GM04504 (cell line): ENCODE measurements at regions not wholly inside any gene's neighbourhood (a gene's known extent, or its start where the extent isn't known, plus 50 kb on each side); places are given as distances from the start of the nearest gene placed in this dataset.
"Not testable (repeated sequence)": the region's sequence is repeated elsewhere in the genome, so short reads cannot be mapped to it uniquely, and the experiment has no call there.

Source experiments
- DNase-seq: peaks from one replicate; pipeline ENCODE4 v3.0.0-alpha.2; 2012; ENCODE audit warnings: low read depth

DNA sequence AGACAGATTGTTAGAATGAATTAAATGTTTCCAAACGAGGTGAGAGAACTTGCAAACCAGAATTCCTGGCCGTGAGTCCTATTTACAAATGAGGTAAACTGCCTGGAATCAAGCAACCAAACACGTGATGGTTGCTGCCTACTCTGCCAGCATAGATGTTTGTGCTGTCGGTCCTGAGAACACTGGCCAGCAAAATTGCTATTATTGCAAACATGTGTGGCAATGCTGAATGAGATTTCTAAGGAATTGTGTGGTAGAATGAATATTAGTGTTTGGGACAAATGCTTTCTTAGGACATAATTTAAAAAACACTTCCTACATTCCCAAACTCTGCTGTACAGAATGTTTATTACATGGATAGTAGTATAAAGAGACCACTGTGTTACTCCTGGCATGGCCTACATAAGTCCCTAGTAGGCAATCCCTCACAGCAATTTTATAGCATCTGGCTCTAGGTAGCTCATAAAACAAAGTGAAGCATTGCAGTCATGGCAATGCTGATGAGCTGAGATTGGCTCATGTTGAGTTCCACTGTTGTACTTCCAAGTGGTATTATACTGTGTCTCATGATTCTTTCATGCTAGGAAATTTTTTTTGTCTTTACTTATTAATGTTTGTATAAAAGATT lies 605.2 kb upstream of the EPHA5 start:
- DNase-seq = no peak

DNA sequence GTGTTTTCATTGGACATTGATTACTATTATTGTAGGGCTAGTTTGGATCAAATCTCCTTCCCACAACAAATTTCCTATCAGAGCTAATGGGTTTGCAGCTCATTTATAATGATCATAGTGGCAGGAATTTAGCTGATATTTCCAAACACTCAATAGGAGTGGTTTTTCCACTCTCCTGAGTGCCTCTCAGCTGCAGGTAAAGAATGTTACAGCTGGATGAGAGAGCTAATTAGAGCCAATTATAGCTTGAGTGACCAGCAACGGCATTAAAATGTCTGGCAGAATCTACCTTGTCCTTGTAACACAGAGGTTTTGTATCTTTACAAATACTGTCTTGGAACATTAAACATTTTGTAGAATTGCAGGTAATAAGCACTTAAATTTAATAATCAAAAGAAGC lies 602.8 kb upstream of the EPHA5 start:
- DNase-seq = no peak

DNA sequence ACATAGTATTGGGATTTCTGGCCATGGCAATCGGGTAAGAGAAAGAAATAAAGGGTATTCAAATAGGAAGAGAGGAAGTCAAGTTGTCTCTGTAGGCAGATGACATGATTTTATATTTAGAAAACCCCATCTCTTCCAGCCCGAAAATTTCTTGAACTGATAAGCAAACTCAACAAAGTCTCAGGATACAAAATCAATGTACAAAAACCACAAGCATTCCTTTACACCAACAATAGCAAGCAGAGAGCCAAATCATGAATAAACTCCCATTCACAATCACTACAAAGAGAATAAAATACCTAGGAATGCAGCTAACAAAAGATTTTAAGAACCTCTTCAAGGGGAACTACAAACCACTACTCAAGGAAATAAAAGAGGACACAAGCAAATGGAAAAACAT lies 600.1 kb upstream of the EPHA5 start:
- not testable (repeated sequence) for DNase-seq

DNA sequence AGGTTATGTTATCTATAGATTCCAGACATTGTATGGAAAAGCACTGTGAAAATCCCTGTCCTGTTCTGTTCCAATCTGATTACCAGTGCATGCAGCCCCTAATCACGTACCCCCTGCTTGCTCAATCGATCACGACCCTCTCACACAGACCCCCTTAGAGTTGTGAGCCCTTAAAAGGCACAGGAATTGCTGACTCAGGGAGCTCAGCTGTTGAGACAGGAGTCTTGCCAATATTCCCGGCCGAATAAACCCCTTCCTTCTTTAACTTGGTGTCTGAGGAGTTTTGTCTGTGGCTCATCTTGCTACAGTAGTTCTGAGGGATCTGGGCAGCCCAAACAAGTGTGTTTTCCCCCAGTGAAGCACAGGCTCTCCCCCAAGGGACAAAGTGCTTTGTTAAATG lies 596.3 kb upstream of the EPHA5 start:
- DNase-seq = not testable (repeated sequence)

DNA sequence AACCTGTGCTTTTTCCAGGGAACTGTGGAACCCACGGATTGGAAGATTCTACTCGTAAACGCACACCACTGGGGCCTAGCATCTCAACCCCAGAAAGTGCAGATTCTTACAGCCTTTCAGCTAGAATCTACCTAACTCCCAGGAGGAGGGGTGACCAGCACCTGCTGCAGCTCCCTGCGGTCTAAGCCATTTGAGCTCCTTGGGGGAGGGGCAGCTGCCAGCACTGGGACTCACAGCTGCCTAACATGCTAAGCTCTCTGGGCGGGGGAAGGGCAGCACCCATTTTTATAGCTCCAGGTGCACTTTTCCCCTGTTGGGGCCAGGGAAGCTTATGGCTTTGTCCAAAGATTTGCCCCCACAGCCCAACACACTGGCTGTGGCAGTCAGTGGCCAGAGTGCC lies 595.7 kb upstream of the EPHA5 start:
- no peak for DNase-seq

DNA sequence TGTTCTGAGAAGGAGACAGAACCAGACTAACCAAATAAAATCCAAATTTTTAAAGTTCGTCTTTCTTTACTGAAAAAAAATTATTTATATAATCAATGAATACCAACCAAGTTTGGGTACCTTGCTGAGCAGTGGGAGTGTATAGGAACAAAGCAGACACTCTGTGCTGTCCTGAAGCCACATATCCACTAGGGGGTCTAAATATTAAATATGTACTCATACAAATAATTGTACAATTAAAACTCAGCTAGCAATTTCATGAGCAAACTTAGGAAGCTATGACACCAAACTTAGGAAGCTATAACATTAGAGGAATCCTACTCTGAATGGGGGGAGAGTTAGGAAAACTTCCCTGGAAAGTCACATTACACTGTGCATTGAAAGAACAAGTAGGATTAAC lies 582.0 kb upstream of the EPHA5 start:
- DNase-seq = no peak

DNA sequence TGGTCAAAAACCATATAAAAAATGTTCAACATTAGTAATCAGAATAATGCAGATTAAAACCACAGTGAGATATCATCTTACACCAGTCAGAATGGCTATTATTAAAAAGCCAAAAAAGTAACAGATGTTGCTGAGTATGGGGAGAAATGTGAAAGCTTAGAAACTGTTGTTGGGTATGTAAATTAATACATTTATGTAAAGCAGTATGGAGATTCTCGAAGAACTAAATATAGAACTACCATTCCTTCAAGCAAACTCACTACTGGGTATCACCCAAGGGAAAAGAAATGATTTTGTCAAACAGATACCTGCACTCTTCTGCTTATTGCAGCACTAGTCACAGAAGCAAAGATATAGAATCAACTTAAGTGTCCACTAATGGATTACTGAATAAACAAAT lies 576.4 kb upstream of the EPHA5 start:
- DNase-seq = no peak

DNA sequence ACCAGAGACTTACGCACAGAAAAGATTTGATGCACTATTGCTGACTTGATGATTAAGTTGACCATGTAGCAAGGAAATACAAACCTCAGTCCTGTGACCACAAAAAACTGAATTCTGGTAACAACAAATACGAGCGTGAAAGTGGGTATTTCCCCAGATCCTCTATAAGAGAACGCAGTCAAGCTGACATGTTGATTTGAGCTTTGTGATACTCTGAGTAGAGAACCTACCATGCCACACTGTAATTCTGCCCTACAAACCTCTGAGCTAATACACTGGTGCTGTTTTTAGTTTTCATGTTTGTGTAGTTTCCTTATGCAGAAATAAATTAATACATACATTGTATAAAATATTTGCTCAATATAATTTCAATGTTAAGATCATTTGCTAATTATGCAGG lies 565.6 kb upstream of the EPHA5 start:
- DNase-seq = no peak

DNA sequence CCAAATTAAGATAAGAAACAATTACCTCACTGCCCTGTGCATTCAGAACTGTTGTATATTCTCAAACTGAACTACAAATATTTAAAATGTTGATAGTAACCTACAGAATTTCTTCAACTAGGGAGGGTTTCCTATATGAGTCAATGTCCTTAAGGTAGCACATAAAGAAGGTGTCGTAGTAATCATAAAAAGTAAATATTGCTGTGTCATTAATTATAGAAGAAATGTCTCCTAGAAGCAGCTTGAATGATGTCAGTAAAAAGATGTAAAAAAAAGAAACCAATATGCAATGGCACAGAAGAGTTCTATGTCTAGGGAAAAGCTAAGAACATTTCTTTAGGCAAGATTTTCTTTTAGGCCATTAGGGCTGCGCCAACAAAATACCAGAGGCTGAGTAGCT lies 559.6 kb upstream of the EPHA5 start:
- no peak for DNase-seq

DNA sequence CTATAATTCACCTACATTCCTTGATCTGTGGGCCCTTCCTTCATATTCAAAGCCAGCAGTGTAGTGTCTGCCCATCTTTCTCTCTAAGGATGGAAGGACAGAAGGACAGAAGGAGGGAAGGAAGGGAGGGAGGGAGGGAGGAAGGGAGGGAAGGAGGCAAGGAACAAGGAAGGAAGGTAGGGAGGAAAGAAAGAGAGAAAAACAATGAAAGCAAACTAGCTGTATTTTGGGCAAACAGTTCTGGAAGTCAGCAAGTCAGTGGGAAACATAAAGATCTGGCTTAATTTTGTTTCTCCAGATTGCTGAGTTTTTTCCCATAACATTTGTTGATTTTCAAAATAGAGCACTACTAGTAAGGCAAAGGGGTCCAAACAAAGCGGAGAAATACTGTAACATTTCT lies 555.2 kb upstream of the EPHA5 start:
- no peak for DNase-seq

DNA sequence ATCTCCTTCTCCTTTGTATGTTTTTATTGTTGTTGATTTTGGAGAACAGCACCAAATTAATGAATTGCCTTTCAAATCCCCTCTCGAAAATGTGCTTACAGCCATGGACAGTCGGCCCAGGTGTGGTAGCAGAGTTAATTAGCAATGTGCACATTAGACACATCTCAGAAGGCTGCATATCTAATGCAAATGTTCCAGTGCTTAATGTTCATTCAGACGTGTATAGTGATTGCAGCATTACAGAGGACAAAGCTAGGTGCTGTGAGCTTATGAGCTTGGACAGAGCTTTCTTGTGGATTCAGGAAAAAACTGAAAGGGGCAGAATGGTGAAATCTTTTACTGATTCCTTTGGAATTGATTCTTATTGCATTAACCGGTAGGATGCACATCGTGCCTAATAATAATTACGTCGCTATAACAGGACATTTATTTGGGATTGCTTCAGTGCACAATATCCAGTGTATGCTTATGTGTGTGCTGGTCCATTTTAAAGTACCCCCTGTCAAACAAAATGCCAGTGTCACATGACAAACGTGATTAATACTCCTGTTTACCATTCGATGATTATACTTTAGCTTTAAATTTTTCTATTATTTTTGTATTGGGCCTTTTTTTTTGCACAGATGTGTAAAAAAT lies 552.9 kb upstream of the EPHA5 start:
- DNase-seq = no peak

DNA sequence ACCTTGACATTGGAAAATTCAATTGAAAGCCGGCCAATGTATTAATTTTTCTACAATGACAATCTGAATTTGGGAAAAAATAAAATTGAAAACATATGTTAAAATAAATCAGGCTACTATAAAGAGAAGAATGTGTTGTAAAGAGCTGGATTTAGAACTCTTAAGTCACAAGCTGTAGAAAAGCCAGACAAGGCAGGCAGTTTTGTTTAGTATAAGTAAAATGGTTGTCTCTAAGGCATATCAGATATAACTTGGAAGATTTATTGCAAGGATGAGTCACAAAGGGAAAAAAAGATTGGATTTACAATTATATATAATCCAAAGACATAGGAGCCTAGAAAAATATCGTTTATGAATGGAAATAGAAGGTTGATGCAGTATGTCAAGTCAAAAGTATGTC lies 549.1 kb upstream of the EPHA5 start:
- DNase-seq = no peak

DNA sequence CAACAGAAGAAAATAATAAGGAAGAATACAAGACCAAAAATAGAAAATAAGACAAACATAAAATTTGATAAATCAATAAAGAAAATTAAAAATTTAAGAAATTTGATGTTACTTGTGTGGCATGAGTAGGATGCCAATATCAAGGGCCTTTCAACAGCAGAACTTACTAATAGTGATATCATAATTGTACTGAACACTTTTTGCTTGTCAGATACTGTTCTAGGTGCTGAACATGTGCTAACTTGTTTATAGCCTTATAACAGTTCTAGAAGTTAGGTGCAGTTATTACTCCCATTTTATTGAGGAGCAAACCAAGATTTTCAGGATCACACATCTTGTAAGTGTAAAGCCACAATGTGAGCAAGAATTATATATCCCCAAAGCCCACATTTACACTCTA lies 546.0 kb upstream of the EPHA5 start:
- DNase-seq = no peak

DNA sequence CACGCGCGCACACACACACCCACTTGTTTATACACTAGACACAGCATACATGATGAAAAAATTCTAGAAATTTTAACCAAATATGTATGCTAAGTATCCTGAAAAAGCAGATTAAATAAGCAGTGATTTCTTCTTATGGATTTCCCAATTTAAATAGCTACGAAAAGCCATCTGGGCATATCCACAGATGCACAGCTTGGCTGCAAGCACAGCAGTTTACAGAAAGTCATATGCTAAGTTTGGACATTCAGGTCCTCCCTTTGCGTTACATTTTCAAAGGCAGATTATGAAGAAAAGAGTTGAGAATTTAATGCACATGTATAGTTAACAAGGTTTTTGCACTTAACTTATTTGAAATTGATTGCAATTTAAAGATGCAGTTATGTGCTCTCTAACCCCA lies 542.2 kb upstream of the EPHA5 start:
- no peak for DNase-seq

DNA sequence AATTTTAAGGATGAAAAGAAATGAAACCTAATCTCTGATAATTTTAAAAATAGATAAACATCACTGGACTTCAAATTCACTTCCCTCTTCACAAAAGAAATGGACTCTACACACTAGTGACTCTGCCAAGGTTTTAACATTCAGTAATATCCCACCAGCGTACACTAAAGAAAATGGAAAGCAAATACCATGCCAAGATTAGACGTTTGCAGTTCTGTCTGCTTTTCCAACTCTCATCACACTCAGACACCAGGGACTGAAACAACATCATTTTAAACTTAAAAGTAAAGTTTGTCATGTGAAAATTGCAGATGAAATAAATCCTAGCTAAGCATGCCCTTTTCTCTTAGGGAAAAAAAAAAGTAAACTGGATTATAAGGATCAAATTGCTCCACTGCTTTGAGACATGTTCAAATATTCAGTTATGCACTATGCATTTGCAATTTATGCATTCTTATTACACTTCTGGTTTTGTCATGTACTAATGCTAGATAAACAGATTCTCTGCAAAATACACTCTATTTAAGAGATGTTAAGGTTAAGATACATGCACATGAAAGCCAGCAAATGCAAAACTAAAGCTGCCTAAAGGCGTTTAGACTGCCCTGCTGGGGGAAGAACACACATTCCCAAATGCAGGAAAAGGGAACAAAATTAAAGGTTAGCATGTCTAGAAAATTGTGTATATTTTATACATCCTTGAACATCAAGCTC lies 534.4 kb upstream of the EPHA5 start:
- DNase-seq = no peak

DNA sequence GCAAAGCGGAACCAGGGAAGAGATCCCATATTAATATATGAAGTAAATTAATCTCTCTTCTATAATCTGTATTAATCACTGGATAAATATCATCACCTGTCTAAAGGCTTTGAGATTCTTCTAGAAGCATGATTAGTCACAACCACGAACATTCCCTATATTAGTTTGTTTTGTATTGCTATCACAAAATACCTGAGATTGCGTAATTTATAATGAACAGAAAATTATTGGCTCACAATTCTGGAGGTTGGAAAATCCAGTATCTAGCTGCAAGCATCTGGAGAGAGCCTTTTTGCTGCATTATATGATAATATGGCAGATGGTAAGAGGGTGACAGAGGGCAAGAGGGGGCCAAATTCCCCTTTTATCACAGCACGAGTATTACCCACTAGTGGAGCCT lies 532.6 kb upstream of the EPHA5 start:
- DNase-seq = no peak

DNA sequence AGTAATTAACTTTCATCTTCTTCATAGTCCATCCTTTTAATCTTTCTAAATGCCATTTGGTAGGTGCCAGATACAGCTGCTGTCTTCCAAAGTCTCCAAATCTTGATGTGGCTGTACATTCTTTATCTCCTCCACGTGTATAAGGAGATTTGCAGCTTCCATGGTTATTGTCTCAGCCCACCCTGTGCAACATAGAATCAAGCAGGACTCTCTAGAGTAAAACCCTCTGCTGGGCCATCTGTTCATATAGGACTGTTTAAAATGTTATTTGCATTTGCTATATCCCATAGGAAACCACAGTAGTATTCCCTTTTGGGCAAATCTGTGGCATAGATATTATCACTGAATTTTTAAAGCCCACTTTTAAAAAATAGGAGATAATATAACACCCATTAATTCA lies 527.2 kb upstream of the EPHA5 start:
- DNase-seq = no peak

DNA sequence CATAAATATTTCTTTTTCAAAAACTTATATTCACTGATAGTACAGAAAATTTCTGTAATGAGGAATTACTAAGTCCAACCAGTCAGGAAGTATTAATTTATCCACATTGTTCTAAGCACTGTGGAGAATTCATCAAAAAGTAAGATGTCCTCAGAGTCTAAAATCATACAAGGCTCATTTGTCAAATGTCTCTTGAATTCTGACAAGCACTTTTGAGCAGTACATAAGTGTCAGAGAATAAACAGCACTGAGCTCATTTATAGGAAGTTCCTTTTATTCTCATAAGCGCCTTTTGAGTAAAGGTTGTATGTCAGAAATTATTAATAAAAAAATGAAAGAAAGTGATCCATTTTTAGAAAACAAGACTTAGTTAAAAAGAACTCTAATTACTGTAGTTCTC lies 523.2 kb upstream of the EPHA5 start:
- DNase-seq = no peak

DNA sequence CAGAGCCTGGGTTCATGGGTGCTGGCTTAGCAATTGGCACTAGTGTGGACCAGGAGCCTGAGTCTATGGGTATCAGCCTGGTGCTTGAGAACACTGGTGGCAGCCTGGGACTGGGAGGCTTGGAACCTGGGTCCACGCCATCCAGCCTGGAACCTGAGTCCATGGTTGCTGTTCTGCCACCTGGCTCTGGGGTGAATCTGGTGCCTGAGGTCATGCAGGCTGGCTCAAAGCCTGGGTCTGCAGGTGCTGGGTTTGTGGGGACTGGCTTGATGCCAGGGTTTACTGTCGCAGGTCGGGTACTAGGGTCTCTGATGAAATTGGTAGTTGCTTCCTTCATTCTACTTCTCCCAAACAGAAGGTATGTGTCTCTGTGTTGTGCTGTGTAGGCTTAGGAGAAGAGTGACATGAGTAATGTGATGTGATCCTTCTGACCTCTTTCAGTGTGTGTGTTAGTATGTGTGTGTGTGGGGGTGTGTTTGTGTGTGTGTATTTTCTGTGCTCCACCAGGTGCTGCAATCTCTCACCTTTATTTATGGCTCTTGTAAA lies 517.0 kb upstream of the EPHA5 start:
- DNase-seq = no peak

DNA sequence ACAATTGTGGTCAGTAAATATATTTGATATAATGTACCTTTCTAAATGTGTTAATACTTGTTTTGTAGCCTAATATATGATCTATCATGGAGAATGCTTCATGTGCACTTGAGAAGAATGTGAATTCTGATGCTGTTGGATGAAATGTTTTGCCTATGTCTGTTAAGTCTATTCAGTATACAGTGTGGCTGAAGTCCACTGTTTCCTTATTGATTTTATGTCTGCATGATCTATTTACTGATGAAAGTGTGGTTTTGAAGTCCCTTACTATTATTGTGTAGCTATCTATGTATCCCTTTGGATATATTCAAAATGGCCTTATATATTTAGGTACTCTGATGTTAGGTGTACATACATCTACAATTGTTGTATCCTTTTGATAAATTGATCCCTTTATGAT lies 515.8 kb upstream of the EPHA5 start:
- no peak for DNase-seq

DNA sequence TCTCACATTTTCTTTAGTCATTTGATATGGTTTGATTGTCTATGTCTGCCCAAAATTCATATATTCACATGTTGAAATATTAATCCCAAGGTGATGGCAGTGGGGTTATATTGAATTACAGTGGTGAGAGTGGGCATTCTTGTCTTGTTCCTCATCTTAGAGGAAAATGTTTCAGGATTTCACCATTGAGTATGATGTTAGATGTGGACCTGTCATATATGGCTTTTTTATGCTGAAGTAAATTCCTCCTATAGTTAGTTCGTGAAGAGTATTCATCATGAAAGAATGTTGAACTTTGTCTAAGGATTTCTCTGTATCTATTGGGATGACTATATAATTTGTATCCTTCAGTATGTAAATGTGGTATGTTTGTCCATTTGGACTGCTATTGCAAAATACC lies 512.3 kb upstream of the EPHA5 start:
- DNase-seq = no peak

DNA sequence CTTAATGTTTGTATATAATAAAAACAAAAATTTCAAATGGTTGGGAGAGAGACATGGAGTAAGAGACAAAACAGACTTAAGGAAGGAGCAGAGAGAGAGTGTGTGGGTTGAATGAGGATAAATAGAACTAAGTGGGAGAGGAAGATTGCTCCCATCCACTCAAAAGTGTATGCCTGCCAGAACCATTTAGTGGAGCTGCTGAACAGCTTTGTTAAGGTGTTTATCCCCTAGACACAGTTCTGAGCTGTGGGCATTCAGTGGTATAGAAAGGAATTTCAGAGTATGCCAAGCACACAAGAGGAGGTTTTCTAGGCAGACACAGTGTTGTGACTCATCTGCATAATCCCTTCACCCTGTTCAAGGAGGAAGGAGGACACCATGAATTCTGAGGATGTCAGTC lies 508.6 kb upstream of the EPHA5 start:
- no peak for DNase-seq

DNA sequence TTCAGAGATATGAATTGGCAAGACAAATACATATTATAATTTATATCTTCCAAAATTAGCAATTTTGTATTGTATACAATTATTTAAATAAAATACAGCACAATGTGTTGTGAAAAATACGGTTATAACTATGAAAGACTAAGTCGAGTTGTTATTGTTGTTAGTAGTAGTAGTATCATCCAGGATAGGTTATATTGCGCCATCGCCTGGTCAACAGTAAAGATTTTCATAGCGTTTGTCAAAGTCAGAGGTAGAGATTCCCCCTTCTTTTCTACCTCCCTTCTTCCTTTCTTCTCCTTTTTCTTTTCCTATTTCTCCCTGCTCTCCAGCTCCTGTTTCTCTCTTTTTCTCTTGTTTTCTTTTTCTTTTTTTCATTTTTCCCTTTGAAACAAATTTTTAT lies 499.1 kb upstream of the EPHA5 start:
- DNase-seq = no peak

DNA sequence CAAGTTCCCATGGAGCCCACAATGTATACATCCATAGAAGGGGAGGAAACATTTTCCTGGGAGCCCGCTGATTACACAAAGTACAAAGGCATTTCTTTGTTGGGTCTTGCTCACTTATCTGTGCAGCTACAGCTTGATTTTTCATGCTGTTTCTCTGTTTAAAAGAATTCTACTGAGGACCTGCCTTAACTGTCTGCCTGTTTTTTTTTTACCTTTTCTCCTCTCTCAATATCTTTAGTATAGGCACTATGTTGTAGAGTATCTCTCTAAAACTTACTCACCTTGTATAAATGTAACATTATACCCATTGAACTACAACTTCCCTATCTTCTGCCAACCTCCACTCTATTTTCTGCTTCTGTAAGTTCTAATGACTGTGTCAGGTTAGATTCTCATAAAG lies 494.6 kb upstream of the EPHA5 start:
- no peak for DNase-seq
